ENCODE measurements at regions not wholly inside any gene's neighbourhood (a gene's known extent, or its start where the extent isn't known, plus 50 kb on each side); places are given as distances from the start of the nearest gene placed in this dataset.

DNA sequence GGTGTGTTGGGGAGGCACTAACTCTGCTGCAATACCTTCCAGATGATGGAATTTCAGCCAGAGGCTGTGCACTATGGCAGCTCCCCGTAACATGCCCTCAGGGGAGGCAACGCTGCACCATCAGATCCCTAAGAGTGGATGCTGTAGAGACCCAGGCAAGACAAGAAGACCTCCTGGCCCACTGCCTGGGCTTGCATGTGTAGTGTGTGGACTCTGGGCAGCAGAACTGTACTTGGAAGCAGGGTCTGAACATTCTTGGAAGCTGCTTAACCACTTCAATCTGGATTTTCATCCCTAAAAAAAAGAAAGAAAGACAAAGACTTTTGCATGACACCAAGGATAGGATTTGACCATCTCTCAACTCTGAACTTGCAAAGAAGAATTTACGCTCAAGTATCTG, 297.5 kb upstream of the NRP1 start:
- H3K9me2 ChIP-seq (replicated peaks; ENCODE audit: low read depth, low read length): no peaks in the 10 kb centered on the region
- H4K20me1 ChIP-seq (ENCODE audit: insufficient read depth, low read length, poor library complexity, severe bottlenecking): no peaks in the 10 kb centered on the region
- H3F3A ChIP-seq (ENCODE audit: low read depth): no peaks in the 10 kb centered on the region
- no peak overlapping the region for H3K4me2 ChIP-seq (ENCODE audit: low read depth, low read length, poor library complexity, severe bottlenecking)
- no peak overlapping the region for H2AFZ ChIP-seq (ENCODE audit: low read length)
- no peaks in the 10 kb centered on the region for H3K9me3 ChIP-seq (ENCODE audit: insufficient read depth, low read depth, low read length)
- no peaks in the 10 kb centered on the region for H3K79me2 ChIP-seq (ENCODE audit: insufficient read depth, low read length)
- TF ChIP-seq EZH2phosphoT487 (IDR thresholded peaks at IDR 0.05; ENCODE audit: borderline replicate concordance): no peak
- H3K27me3 ChIP-seq (ENCODE audit: insufficient read depth, low read length, poor library complexity, severe bottlenecking): no peaks in the 10 kb centered on the region
- H3K4me3 ChIP-seq (ENCODE audit: low read length, poor library complexity, severe bottlenecking): no peak overlapping the region
- H3K4me1 ChIP-seq (ENCODE audit: insufficient read depth, low read length, poor library complexity, severe bottlenecking): no peaks in the 10 kb centered on the region
- no peaks in the 10 kb centered on the region for H3K36me3 ChIP-seq (ENCODE audit: insufficient read depth, low read length)
- H3K9ac ChIP-seq (ENCODE audit: low read depth, low read length, poor library complexity, severe bottlenecking): no peak overlapping the region

- no peaks in the 10 kb centered on the region for H3K9me2 ChIP-seq (replicated peaks; ENCODE audit: low read depth, low read length)
- H3K4me1 ChIP-seq (ENCODE audit: insufficient read depth, low read length, poor library complexity, severe bottlenecking): no peaks in the 10 kb centered on the region
- no peak overlapping the region for H3K4me2 ChIP-seq (ENCODE audit: low read depth, low read length, poor library complexity, severe bottlenecking)
- TF ChIP-seq CTCF (conservative IDR thresholded peaks at IDR 0.05; ENCODE audit: low read length) (no peak), EZH2phosphoT487 (IDR thresholded peaks at IDR 0.05; ENCODE audit: borderline replicate concordance) (no peak)
- no peaks in the 10 kb centered on the region for H3K79me2 ChIP-seq (ENCODE audit: insufficient read depth, low read length)
- H3K36me3 ChIP-seq (ENCODE audit: insufficient read depth, low read length): no peaks in the 10 kb centered on the region
- no peaks in the 10 kb centered on the region for H3F3A ChIP-seq (ENCODE audit: low read depth)
- H3K9me3 ChIP-seq (ENCODE audit: insufficient read depth, low read depth, low read length): no peaks in the 10 kb centered on the region
- no peak overlapping the region for H2AFZ ChIP-seq (ENCODE audit: low read length)
- H4K20me1 ChIP-seq (ENCODE audit: insufficient read depth, low read length, poor library complexity, severe bottlenecking): no peaks in the 10 kb centered on the region
- no peak overlapping the region for H3K4me3 ChIP-seq (ENCODE audit: low read length, poor library complexity, severe bottlenecking)
- H3K27me3 ChIP-seq (ENCODE audit: insufficient read depth, low read length, poor library complexity, severe bottlenecking): no peaks in the 10 kb centered on the region
- no peak overlapping the region for H3K9ac ChIP-seq (ENCODE audit: low read depth, low read length, poor library complexity, severe bottlenecking)
Measured at GRCh38 chr10:33630761-33631160, 296.3 kb upstream of the NRP1 start.

DNA sequence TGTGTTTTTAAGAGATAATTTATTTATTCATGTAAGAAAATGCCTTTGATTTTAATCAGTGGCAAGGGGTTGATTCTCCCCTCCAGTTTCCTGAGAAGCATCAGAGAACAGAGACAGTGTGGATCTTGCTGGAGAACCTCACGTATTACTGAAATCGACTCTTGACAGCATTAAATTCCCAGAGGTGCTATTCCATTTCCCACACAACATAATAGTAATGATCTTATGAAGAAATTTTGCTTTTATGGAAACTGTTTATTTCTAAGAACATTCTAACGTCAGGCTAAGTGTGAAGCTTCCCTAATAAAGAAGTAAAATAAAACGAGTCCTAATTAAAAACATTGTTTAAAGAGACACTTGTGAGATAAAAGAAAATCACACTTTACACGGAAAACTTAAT, 293.1 kb upstream of the NRP1 start:
- H3K9ac ChIP-seq (ENCODE audit: low read depth, low read length, poor library complexity, severe bottlenecking): no peak overlapping the region
- no peaks in the 10 kb centered on the region for H4K20me1 ChIP-seq (ENCODE audit: insufficient read depth, low read length, poor library complexity, severe bottlenecking)
- TF ChIP-seq CTCF (conservative IDR thresholded peaks at IDR 0.05; ENCODE audit: low read length): no peak
- no peaks in the 10 kb centered on the region for H3K27me3 ChIP-seq (ENCODE audit: insufficient read depth, low read length, poor library complexity, severe bottlenecking)
- H3K4me2 ChIP-seq (ENCODE audit: low read depth, low read length, poor library complexity, severe bottlenecking): no peak overlapping the region
- H3K79me2 ChIP-seq (ENCODE audit: insufficient read depth, low read length): no peaks in the 10 kb centered on the region
- no peaks in the 10 kb centered on the region for H3F3A ChIP-seq (ENCODE audit: low read depth)
- H3K36me3 ChIP-seq (ENCODE audit: insufficient read depth, low read length): no peaks in the 10 kb centered on the region
- H3K4me3 ChIP-seq (ENCODE audit: low read length, poor library complexity, severe bottlenecking): no peak overlapping the region
- no peaks in the 10 kb centered on the region for H3K4me1 ChIP-seq (ENCODE audit: insufficient read depth, low read length, poor library complexity, severe bottlenecking)
- H3K9me2 ChIP-seq (replicated peaks; ENCODE audit: low read depth, low read length): no peaks in the 10 kb centered on the region
- no peaks in the 10 kb centered on the region for H3K9me3 ChIP-seq (ENCODE audit: insufficient read depth, low read depth, low read length)
- H2AFZ ChIP-seq (ENCODE audit: low read length): no peak overlapping the region

- H3K27me3 ChIP-seq (ENCODE audit: insufficient read depth, low read length, poor library complexity, severe bottlenecking): no peaks in the 10 kb centered on the region
- no peak overlapping the region for H3K9ac ChIP-seq (ENCODE audit: low read depth, low read length, poor library complexity, severe bottlenecking)
- TF ChIP-seq EZH2phosphoT487 (IDR thresholded peaks at IDR 0.05; ENCODE audit: borderline replicate concordance): no peak
- H2AFZ ChIP-seq (ENCODE audit: low read length): no peak overlapping the region
- no peaks in the 10 kb centered on the region for H4K20me1 ChIP-seq (ENCODE audit: insufficient read depth, low read length, poor library complexity, severe bottlenecking)
- no peak overlapping the region for H3K4me2 ChIP-seq (ENCODE audit: low read depth, low read length, poor library complexity, severe bottlenecking)
- no peaks in the 10 kb centered on the region for H3K79me2 ChIP-seq (ENCODE audit: insufficient read depth, low read length)
- H3K9me2 ChIP-seq (replicated peaks; ENCODE audit: low read depth, low read length): no peaks in the 10 kb centered on the region
- no peaks in the 10 kb centered on the region for H3K4me1 ChIP-seq (ENCODE audit: insufficient read depth, low read length, poor library complexity, severe bottlenecking)
- H3K4me3 ChIP-seq (ENCODE audit: low read length, poor library complexity, severe bottlenecking): no peak overlapping the region
- no peaks in the 10 kb centered on the region for H3F3A ChIP-seq (ENCODE audit: low read depth)
- H3K36me3 ChIP-seq (ENCODE audit: insufficient read depth, low read length): no peaks in the 10 kb centered on the region
- H3K9me3 ChIP-seq (ENCODE audit: insufficient read depth, low read depth, low read length): no peaks in the 10 kb centered on the region
Measured at GRCh38 chr10:33626798-33627466, 292.5 kb upstream of the NRP1 start.
